Fibroblast of skin of back (primary cell): ENCODE measurements at regions not wholly inside any gene's neighbourhood (a gene's known extent, or its start where the extent isn't known, plus 50 kb on each side); places are given as distances from the start of the nearest gene placed in this dataset.

ENCODE experiments used
- DNase-seq: peaks from one replicate; pipeline ENCODE4 v3.0.0-alpha.2; 2013

DNA sequence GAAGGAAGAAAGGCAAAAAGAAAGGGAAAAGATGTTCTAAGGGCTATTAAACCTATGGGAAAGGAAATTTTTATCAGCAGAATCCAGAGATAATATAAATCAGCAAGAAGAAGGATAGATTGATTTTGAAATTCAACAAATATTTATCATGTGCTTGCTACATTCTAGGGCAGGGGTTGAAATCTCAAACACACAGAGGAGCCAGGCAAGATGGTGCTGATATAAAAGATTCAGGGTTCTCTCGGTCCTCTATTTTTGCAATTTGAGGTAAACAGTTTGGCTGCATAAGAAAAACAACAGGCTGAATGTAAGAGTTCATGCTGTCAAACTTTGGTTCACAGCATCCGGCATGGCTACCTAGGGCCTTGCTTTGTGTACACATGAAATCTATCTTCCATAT lies 109.6 kb upstream of the BMP2 start:
- no peak for DNase-seq

GRCh38 chr20:6657111-6657510 lies 110.4 kb upstream of the BMP2 start:
- DNase-seq: no peak

DNA sequence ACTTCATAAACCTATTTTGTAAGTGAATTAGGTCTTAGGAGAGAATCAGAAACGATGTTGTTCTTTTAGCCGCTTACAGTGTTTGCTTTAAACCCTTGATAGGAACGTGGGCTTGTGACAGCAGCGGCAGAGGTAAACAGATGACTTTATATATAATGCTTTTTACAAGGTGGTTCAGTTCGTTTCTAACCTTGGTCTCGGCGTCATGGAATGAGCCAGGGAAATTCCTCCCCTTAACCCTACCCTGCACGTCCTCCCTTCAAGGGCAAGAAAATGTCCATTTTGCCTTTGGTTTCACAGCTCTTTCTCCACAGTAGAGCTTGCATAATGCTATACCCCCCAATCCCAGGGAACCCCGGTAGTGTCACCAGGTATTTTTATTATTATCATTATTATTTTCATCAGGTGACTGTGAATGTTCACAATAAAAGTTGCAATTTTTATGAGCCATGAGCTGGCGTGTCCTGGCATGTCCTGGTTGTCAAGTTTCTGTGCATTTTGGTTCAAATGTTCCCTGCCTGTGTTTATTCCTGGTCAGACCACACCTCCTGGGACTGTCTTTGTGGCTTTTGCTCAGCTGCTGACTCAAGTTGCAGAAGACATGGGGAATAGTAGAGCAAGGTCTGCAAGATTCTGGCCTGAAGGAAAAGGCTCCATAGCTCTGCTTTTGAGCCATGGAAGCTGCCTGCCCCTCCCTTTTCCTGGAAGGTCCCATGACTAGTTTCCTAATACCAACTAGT lies 112.8 kb upstream of the BMP2 start:
- no peak for DNase-seq

DNA sequence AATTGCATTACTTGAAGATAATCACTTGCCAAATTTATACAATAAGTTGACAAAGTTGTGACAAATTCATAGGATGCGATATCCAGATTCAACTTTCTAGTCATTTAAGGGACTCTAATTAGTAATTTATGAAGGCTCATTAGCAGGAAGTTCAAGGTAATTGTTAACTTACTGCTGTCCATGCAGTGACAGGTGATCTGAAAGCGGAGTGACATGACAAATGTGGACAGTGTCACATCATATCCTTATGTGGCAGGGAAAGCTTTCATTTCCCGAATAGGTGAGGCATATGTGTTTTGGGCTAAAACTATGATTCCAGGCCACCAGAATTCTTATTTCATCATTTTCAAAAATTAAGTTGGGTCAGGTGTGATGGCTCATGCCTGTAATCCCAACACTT lies 115.9 kb upstream of the BMP2 start:
- DNase-seq: no peak

GRCh38 chr20:6651016-6651415 lies 116.5 kb upstream of the BMP2 start:
- no peak for DNase-seq

DNA sequence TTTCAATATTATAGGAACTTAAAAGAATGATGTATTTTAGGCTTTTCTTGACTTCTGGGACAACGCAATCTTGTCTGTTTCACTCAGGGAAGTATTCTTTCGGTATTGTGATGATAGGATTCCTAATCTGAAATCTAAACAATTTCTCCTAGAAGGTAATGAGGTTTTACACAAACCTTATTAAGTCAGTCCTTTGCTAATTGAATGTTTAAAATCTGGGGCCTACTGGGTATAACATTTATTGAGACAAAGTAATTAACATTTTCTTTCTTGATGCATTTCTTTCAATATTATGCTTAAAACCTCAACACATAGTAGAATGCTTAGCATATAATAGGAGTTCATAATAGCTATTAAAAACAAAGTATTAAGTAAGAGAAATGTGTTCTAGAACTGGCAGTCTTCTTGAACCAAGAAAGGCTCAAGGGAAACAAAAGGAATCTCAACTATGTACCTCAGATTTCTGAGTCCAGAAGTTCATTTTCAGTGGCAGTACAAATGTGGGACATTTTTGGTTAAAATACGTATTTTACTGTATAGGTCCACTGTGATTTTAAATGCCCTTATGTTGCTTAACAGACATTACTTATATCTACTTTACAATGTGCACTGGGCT lies 121.4 kb upstream of the BMP2 start:
- no peak for DNase-seq

- DNase-seq: no peak
Measured at GRCh38 chr20:6644813-6645628, 122.5 kb upstream of the BMP2 start.

DNA sequence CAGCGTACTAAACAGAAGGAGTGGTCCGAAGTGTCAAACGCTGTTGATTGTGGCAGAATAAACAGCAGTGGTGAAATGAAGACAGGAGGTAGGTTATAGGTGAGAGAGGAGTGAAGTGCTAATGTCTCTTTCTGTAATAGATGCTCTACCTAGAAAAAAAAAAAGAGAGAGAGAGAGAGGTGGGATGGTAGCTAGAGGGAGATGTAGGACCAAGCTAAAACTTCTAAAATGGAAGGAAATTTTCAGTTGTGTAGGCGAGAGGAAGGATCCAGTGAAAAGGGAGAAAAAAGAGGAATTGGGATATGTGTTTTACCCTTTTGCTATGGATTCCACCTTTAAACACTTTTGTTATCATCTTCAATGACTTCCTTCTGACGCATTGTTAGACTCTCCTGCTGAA lies 126.5 kb upstream of the BMP2 start:
- no peak for DNase-seq

DNA sequence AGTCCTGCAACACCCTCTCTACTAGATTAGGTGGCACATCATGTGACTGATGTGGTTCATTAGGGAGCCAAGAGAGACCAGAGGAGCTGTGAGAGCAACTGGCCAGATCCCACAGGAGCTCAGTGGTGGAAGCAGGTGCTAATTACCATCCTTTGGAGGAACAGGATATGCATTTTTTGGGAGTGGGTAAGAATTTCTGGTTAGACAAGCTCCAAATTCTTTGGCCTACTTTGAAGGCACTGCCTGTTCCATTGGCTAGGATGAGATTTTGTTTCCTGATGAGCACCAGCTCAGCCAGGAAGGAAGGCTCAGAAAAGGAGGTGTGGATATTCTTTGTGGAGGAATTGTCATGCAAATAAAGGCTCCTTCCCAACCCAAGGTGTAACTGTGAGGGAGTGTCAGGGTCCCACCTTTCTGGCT lies 130.3 kb upstream of the BMP2 start:
- DNase-seq: no peak

GRCh38 chr20:6636209-6637159 lies 131.0 kb upstream of the BMP2 start:
- DNase-seq: peak; percentile 69

DNA sequence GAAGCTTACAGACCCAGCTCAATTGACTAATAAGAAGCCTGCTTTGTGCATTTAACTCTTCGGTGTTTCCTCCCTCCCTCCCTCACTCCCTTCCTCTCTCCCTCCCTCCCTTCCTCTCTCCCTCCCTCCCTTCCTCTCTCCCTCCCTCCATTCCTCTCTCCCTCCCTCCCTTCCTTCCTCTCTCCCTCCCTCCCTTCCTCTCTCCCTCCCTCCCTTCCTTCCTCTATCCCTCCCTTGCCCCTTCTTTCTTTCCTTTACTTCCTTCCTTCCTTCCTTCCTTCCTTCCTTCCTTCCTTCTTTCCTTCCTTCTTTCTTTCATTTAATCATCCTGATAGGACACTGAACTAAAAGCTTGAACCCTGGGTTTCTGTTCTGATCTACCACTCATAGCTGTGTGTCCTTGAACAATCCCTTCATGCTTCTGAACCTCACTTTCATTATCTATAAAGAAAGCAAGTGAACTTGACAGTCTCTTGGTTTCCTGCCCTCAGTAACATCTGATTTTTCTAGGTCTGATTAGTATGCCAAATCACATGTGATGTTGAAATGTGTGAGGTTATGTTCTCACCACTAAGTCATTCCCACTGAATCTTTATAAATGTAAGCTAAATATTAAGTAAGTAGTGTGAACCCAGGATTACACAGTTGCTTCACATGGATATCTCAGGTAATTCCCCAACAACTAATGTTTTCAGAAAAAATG lies 132.3 kb upstream of the BMP2 start:
- DNase-seq: no peak

DNA sequence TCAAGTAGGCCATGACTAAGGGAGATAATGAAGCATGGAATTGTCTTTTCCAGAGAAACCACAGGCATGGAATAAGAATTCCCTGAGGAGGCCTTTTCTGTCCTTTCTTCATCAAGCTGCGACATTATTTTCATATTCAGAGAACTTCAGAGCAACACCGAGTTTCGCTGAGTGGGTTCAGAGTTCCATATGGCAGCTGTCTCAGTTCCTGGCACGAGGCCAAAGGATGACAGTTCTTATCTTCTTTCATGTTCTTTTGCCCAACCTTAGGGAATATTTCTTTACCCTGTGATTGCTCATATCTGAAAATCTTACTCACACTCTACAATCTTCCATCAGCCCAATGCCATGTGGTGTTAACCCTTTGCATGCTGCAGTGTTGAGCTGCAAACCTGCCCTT lies 135.3 kb upstream of the BMP2 start:
- DNase-seq: peak; percentile 64

- no peak for DNase-seq
Measured at GRCh38 chr20:6630514-6630913, 137.0 kb upstream of the BMP2 start.

DNA sequence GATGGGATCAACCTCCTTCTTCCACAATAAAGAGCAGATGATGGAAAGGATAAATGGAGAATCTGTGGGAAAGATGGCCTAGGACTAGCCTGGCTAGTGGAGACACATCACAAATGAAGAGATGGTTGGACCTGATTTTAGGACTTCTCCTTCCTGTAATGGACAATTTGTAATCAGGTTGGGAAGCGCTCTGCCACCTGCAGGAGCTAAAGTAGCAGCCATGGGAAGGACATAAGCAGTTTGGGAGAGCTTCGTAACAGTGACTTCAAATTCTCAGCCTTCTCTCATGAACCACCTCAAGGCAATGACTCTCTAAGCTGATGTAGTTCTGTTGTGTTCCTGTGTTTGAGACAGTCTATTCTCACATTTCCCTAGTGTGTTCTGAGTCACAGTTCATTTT lies 137.9 kb upstream of the BMP2 start:
- no peak for DNase-seq

GRCh38 chr20:6626805-6627204 lies 140.7 kb upstream of the BMP2 start:
- no peak for DNase-seq

DNA sequence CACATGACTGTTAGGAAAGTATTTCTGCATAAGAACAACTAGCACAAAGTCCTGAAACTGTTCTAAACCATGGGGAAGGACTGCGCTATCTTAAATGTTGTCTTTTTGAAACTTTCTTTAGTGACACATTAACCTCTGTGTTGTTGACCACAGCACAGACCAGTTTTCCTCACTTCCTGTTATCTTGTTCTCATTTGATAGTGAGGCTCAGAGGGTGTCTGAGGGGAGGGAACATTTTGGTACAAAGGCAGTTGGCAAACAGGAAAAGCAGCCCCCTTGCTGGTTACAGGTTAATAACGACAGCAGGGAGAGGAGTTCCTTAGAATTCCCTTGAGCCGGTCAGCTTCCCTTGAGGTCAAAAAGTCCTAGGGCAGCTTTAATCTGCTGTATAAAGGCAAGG lies 143.5 kb upstream of the BMP2 start:
- DNase-seq: no peak

DNA sequence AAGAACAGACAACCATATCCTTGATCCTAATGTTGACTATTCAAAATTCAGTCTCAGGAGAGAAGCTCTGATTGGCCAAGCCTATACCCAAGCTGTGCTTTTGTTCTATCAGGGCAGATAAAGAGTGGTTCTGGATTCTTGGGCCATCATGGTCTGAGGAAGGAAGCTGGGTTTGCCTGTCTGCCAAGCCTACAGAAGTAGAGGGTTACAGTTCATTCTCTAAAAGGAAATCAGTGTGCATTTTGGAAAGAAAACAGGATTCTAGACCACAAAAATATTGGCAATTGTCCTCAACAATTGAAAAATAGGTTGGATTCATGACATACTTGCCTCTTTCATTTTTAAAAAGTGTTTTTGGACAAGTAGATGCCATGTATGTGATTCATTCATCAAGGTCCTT lies 145.4 kb upstream of the BMP2 start:
- no peak for DNase-seq

DNA sequence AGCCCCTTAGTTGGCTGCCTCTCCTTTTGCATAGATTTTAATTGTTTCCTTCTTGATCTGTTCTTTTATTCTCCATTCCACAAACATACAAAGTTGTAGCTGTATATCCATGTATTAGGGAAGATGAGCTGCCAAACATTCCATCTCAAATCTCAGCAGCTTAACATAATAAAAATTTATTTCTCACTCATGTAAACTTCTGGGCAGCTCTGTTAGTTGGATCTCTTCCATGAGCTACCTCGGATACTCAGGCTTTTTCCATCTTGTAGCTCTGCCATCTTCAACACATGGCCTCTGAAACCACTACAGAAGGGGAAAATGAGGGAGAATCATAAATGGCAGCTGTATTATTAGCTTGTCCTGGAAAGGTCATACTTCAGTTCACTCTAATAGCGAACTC lies 149.4 kb upstream of the BMP2 start:
- DNase-seq: no peak

DNA sequence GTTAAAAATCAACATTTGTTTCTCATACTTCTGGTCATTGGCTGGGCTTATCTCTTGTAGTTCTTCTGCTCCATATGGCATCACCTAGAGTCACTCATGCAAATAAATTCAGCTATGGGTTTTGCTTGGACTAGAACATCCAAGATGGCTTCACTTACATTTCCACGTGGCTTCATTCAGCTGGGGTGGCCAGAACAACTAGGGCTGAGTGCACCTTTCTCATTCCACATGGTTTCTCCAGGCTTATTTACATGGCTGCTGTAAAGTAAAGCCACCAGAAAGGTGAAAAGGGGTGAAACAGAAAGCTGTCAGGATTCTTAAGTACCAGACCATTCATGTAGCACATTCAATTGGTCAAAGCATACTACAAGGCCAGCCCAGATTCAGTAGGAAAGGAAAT lies 151.1 kb upstream of the BMP2 start:
- DNase-seq: no peak

GRCh38 chr20:6614836-6615235 lies 152.7 kb upstream of the BMP2 start:
- no peak for DNase-seq

DNA sequence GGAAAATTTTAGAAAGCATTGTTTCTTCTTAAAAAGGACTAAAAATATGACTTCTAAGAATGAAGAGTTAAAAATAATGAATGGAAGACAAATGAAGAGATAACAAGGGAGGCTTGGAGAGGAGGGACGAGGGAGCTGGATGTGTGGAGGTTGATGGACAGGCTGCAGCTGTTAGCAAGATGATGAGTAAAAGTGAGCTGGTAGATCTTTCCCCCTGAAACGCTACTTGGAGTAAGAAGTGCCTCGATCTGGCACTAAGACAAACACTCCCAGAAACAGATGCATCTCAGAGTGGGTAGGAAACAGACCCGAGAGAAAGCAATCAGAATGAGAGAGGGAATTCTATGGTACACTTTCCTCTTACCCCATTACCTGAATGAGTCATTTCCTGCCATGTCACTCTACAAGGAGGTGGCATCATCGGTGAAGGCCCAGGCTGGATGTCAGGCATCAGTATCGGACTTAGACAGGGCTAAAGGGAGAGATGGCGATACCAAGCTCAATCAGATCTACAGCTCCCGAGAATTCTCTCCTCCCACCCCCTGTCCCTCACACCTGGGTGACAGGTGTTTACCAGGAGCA lies 154.1 kb upstream of the BMP2 start:
- no peak for DNase-seq

GRCh38 chr20:6612606-6612923 lies 154.9 kb upstream of the BMP2 start:
- DNase-seq: no peak
